ENCODE measurements at regions not wholly inside any gene's neighbourhood (a gene's known extent, or its start where the extent isn't known, plus 50 kb on each side); places are given as distances from the start of the nearest gene placed in this dataset.

DNA sequence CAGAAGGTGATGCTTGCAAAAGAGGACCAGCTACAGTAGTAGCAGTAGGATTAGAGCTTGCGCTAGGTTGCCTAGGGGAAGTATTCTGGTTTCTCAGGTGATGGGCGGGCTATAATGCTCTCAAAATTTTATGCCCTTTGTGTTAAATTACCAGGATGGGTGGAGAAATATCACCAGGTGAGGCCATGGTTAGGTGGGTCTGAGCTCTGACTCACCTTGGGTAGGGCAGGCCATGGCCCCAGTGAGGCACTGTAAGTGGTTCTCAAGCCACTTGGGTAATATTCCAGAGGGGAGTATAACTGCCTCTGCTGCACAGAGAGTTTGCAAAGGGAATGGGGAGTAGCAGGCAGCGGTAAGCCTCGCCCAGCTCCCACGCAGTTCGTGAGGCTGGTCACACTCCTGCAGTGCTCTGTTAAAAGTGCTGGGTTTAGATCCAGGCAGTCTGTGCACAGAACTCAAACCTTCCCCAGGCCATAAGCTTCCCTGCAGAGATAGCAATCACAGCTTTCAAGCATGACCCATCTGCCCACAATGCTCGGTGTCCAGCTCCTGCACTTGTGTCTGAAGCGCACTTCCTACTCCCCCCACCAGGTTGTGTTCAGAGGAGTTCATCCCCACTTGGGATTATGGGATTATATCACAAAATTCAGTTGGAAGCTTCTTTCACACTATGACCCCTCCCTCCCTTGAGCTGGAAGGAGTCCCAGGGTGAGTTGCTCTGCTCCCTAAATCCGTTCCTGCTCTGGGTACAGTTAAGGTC, 575.0 kb downstream of the CHSY3 start:
- TF ChIP-seq, protein P1, sequence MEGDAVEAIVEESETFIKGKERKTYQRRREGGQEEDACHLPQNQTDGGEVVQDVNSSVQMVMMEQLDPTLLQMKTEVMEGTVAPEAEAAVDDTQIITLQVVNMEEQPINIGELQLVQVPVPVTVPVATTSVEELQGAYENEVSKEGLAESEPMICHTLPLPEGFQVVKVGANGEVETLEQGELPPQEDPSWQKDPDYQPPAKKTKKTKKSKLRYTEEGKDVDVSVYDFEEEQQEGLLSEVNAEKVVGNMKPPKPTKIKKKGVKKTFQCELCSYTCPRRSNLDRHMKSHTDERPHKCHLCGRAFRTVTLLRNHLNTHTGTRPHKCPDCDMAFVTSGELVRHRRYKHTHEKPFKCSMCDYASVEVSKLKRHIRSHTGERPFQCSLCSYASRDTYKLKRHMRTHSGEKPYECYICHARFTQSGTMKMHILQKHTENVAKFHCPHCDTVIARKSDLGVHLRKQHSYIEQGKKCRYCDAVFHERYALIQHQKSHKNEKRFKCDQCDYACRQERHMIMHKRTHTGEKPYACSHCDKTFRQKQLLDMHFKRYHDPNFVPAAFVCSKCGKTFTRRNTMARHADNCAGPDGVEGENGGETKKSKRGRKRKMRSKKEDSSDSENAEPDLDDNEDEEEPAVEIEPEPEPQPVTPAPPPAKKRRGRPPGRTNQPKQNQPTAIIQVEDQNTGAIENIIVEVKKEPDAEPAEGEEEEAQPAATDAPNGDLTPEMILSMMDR (IDR thresholded peaks at IDR 0.05), result no peak
- Histone ChIP-seq H3K36me3 (no peaks in the 10 kb centered on the region), H3K27me3 (no peaks in the 10 kb centered on the region), H3K9me3 (peaks cover 0 to 29% (median 10%) of the 10 kb centered on the region in 11 donors), H3K4me1 (no peaks in the 10 kb centered on the region), H3K4me3 (no peak overlapping the region), H3K27ac (no peak overlapping the region)
- 85 to 86% methylated on average over 9 of the region's 9 CpGs for WGBS, 2 donors
- intact Hi-C loops (cut with DNase I), result no loop called here
- DNase-seq (no peak), ATAC-seq (no peak)

DNA sequence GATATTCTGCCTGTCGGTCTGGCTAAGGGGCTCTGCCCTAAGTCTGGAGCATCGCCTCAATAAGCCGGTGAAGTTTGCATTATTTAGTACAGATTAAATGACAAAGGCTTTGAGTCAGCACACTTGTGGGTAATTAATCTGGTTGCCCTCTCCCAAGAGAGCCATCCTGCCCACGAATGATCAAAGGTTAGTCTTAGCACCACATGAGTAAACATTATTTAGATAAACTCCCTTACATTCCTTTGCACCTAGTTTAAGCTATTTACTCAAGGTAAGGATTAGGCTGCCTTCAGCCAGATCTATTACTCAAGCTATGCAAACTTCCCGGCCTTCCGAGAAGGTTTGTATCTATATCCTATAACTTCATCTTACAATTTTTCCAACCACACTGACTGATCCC, 572.1 kb downstream of the CHSY3 start:
- Histone ChIP-seq H3K36me3 (no peaks in the 10 kb centered on the region), H3K4me1 (no peaks in the 10 kb centered on the region), H3K27me3 (no peaks in the 10 kb centered on the region), H3K9me3 (peaks cover 0 to 46% (median 21%) of the 10 kb centered on the region in 11 donors), H3K4me3 (no peak overlapping the region), H3K27ac (no peak overlapping the region)
- ATAC-seq (no peak), DNase-seq (no peak)
- 87 to 89% methylated on average over 6 of the region's 6 CpGs for WGBS, 2 donors
- intact Hi-C loops (cut with DNase I), result no loop called here
- TF ChIP-seq, protein P1 (IDR thresholded peaks at IDR 0.05), result no peak

DNA sequence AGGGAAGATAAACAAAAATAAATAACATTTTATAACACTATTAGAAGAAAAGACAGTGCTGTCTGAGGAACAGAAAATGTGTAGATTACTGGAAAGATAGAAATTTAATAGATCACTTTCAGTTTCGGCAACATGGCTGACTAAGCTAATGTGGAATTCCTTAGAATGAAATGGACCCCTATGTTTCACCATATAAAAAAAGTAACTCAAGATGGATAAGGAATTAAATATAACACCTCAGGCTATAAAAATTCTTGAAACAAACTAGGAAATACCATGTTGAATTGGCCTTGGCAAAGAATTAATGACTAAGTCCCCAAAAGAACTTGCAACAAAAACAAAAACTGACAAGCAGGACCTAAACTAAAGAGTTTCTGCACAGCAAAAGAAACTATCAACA, 558.3 kb downstream of the CHSY3 start:
- Histone ChIP-seq H3K27ac (no peak overlapping the region), H3K27me3 (no peaks in the 10 kb centered on the region), H3K4me1 (no peaks in the 10 kb centered on the region), H3K36me3 (no peaks in the 10 kb centered on the region), H3K4me3 (no peak overlapping the region), H3K9me3 (peaks cover 0 to 14% (median 0%) of the 10 kb centered on the region in 11 donors)
- ATAC-seq, result no peak
- intact Hi-C loops (cut with DNase I), result no loop called here
- WGBS, 2 donors, result 91 to 96% methylated on average over 1 of the region's 1 CpG
- TF ChIP-seq, protein P1 (IDR thresholded peaks at IDR 0.05), result no peak
- no peak for DNase-seq

DNA sequence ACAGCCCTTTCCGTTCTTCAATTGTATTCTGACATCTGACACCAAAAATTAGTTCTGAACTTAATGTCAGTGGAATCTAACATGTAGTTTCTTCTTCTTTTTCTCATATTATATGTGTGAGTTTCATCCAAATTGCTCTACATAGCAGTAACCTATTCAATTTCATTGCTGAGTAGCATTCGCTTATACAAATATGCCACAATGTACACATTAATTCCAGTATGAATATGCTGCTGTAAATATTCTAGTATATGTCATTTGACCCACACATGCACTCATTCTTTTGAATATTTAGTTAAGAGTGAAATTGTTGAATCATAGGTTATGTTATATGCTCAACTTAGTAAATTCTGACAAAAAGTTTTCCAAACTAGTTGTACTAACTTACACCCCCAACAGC, 550.9 kb downstream of the CHSY3 start:
- Histone ChIP-seq H3K36me3 (no peaks in the 10 kb centered on the region), H3K27ac (no peak overlapping the region), H3K27me3 (no peaks in the 10 kb centered on the region), H3K4me3 (no peak overlapping the region), H3K9me3 (peaks cover 0 to 42% (median 12%) of the 10 kb centered on the region in 11 donors), H3K4me1 (no peaks in the 10 kb centered on the region)
- TF ChIP-seq, protein P1 (IDR thresholded peaks at IDR 0.05), result no peak
- DNase-seq (no peak), ATAC-seq (no peak)
- WGBS, 2 donors, result 85 to 93% methylated on average over 2 of the region's 2 CpGs
- intact Hi-C loops (cut with DNase I), result no loop called here

Data from heart right ventricle (tissue), 16 donors.